K562 (cell line): ENCODE measurements at regions not wholly inside any gene's neighbourhood (a gene's known extent, or its start where the extent isn't known, plus 50 kb on each side); places are given as distances from the start of the nearest gene placed in this dataset.

ENCODE experiments used
- ATAC-seq: fragments of 200-7000 bp; cut with Tn5 transposase; 3 replicates; pipeline ENCODE4 v1.9.1; 2020; ENCODE audit warnings: moderate library complexity
- BruUV-seq: library from RNA; stranded (reverse); fragments of 400-500 nt; replicated peaks from 2 replicates; lab custom pipeline; 2021; lab: Mats Ljungman, UMichigan
- CTCF ChIA-PET: fragments of 300-600 bp; formaldehyde crosslinking; extraction: SDS; loops from one replicate; lab custom pipeline; 2021; ENCODE audit warnings: low intra/inter-chr PET ratio; lab: Yijun Ruan, JAX
- POLR2A ChIA-PET: fragments of 300-600, 350-650 bp; sonication (Branson Sonifier 250); formaldehyde crosslinking; extraction: SDS; loops from one replicate; lab custom pipeline; 2021; ENCODE audit warnings: antibody characterized with exemption, inconsistent platforms; lab: Yijun Ruan, JAX
- DNase-seq, 4 experiments: peaks; one replicate each; pipeline versions ENCODE4 v3.0.0 to v3.0.0-alpha.2; 2011 to 2018; ENCODE audit warnings: low spot score in 3 of 4, mixed read lengths in 3 of 4; ENCODE audit errors: extremely low read depth in 1 of 4
- FAIRE-seq: peaks from 2 replicates; lab custom pipeline; 2011; peaks lifted over from hg19 to GRCh38; lab: Jason Lieb, UNC
- H2AFZ ChIP-seq: 2 replicates; pipeline ENCODE4 v1.6.0; 2011; ENCODE audit warnings: low read depth, low read length, control low read depth, inconsistent platforms
- H3K27ac ChIP-seq: fragments of 200-600 bp; 3 replicates; pipeline ENCODE4 v1.8.0; 2011; ENCODE audit warnings: low read depth, mild to moderate bottlenecking, control low read depth, inconsistent platforms, low read length, moderate library complexity, mixed read lengths; ENCODE audit errors: extremely low read depth
- H3K27me3 ChIP-seq, 2 experiments: fragments of 300-600 bp in 1 of 2; 2 replicates in 1 of 2; 3 replicates in 1 of 2; pipeline versions ENCODE4 v1.6.0 to v1.8.0; 2011; ENCODE audit warnings: inconsistent platforms in 2 of 2, low read length in 2 of 2, mild to moderate bottlenecking in 1 of 2, mixed read lengths in 1 of 2, moderate library complexity in 1 of 2; ENCODE audit not compliant: control insufficient read depth in 2 of 2, insufficient read depth in 2 of 2
- H3K36me3 ChIP-seq: fragments of 300-600 bp; 3 replicates; pipeline ENCODE4 v1.8.0; 2011; ENCODE audit warnings: mild to moderate bottlenecking, low read length, inconsistent platforms; ENCODE audit not compliant: control insufficient read depth, insufficient read depth
- H3K4me1 ChIP-seq, 2 experiments: fragments of 200-600 bp in 1 of 2; replicated peaks in 1 of 2; 2 replicates in 1 of 2; 3 replicates in 1 of 2; pipeline versions ENCODE4 v1.5.1 to v1.8.0; 2011; ENCODE audit warnings: inconsistent platforms in 2 of 2, low read length in 2 of 2, mild to moderate bottlenecking in 1 of 2, mixed read lengths in 1 of 2, moderate library complexity in 1 of 2; ENCODE audit not compliant: control insufficient read depth in 2 of 2, insufficient read depth in 2 of 2
- H3K4me2 ChIP-seq: 2 replicates; pipeline ENCODE4 v1.6.1; 2011; ENCODE audit warnings: low read length, control low read depth, inconsistent platforms, mixed read lengths; ENCODE audit not compliant: insufficient read depth
- H3K4me3 ChIP-seq: fragments of 200-600 bp; sonication (generic), shearing (Covaris generic); 2 replicates; pipeline ENCODE4 v1.5.1; 2016; ENCODE audit warnings: control low read depth, inconsistent platforms
- H3K79me2 ChIP-seq: fragments of 200-600 bp; 3 replicates; pipeline ENCODE4 v1.8.0; 2011; ENCODE audit warnings: low read length, inconsistent platforms; ENCODE audit not compliant: control insufficient read depth, insufficient read depth
- H3K9ac ChIP-seq, 2 experiments: 2 replicates each; pipeline versions ENCODE4 v1.6.0 to v1.6.1; 2011; ENCODE audit warnings: low read depth in 2 of 2, low read length in 2 of 2, control low read depth in 1 of 2, inconsistent platforms in 1 of 2, mild to moderate bottlenecking in 1 of 2, mixed read lengths in 1 of 2; ENCODE audit not compliant: insufficient read depth in 1 of 2
- H3K9me1 ChIP-seq: one replicate; pipeline ENCODE4 v1.6.0; 2011; ENCODE audit warnings: inconsistent platforms, mild to moderate bottlenecking, low read length, moderate library complexity; ENCODE audit not compliant: control insufficient read depth, insufficient read depth
- H3K9me3 ChIP-seq: replicated peaks from 2 replicates; pipeline ENCODE4 v1.5.1; 2011; ENCODE audit warnings: low read depth, low read length, inconsistent platforms; ENCODE audit not compliant: control insufficient read depth, insufficient read depth
- H4K20me1 ChIP-seq: replicated peaks from 2 replicates; pipeline ENCODE4 v1.6.1; 2011; ENCODE audit warnings: low read length, inconsistent platforms, mixed read lengths; ENCODE audit not compliant: control insufficient read depth, insufficient read depth
- ARID3A ChIP-seq: IDR thresholded peaks from 2 replicates; pipeline ENCODE4 v1.6.1; 2012; ENCODE audit warnings: low read depth, low read length, improper control_type of control experiment, borderline replicate concordance
- ELK1 ChIP-seq: sonication (generic); formaldehyde crosslinking; IDR thresholded peaks from 2 replicates; pipeline ENCODE4 v1.8.1; 2022; ENCODE audit warnings: missing genetic modification reagents
- FOSL1 ChIP-seq: fragments of 200-800 bp; sonication (Bioruptor generic); conservative IDR thresholded peaks from 2 replicates; pipeline ENCODE4 v1.6.1; 2016; ENCODE audit warnings: missing genetic modification characterization, missing compliant biosample characterization
- GABPB2 ChIP-seq: fragments of 250-450 bp; sonication (Bioruptor Pico); conservative IDR thresholded peaks from 2 replicates; pipeline ENCODE4 v1.5.1; 2021; ENCODE audit warnings: mild to moderate bottlenecking
- HMBOX1 ChIP-seq: sonication (generic); IDR thresholded peaks from 2 replicates; pipeline ENCODE4 v1.6.1; 2016
- NFRKB ChIP-seq: fragments of 450-650 bp; IDR thresholded peaks from 2 replicates; pipeline ENCODE4 v1.6.1; 2016; ENCODE audit warnings: low read depth
- SIN3A ChIP-seq, 2 experiments: fragments of 150-350 bp in 1 of 2; IDR thresholded peaks; 2 replicates each; pipeline ENCODE4 v1.6.1; 2011 to 2016; ENCODE audit warnings: borderline replicate concordance in 2 of 2, low read depth in 2 of 2, low read length in 2 of 2, mild to moderate bottlenecking in 2 of 2, moderate library complexity in 2 of 2; ENCODE audit not compliant: control insufficient read depth in 1 of 2
- ZNF253 ChIP-seq: fragments of 250-450 bp; sonication (Bioruptor Pico); conservative IDR thresholded peaks from 2 replicates; pipeline ENCODE4 v1.6.1; 2021; ENCODE audit warnings: mild to moderate bottlenecking
- ZNF263 ChIP-seq: sonication (generic); formaldehyde crosslinking; IDR thresholded peaks from 2 replicates; pipeline ENCODE4 v1.8.0; 2022; ENCODE audit warnings: mild to moderate bottlenecking, missing genetic modification reagents, borderline replicate concordance
- ZNF449 ChIP-seq: fragments of 250-450 bp; sonication (Bioruptor Pico); IDR thresholded peaks from 2 replicates; pipeline ENCODE4 v1.8.0; 2022; ENCODE audit warnings: moderate library complexity, mild to moderate bottlenecking, inconsistent platforms
- WGBS: fragments of 100-300 bp; shearing (Covaris generic); methylation state at CpG from one replicate; pipeline ENCODE4 v1.1.6; 2016; ENCODE audit warnings: low coverage, mixed read lengths; ENCODE audit not compliant: insufficient coverage; ENCODE audit errors: missing lambda C conversion rate; 5-methylcytosine and 5-hydroxymethylcytosine counted together
- in situ Hi-C: fragments of 300-500 bp; cut with MboI; formaldehyde crosslinking; loops from 4 replicates; pipeline ENCODE4 v1.15.0; 2018; ENCODE audit warnings: inconsistent platforms, mixed read lengths
- intact Hi-C: fragments of 100-400 bp; cut with micrococcal nuclease; formaldehyde crosslinking; loops from 2 replicates; pipeline ENCODE4 v1.14.2; 2022

GRCh38 chr3:20692675-20693074 is 506.7 kb upstream of the SGO1 start:
- Histone ChIP-seq H4K20me1 (no peaks in the 10 kb centered on the region), H3K9me1 (no peaks in the 10 kb centered on the region), H3K4me2 (no peak overlapping the region), H3K9me3 (no peaks in the 10 kb centered on the region; the same call in 1 of the 2 replicates), H3K27ac (no peak overlapping the region), H3K27me3 (no peaks in the 10 kb centered on the region), H2AFZ (no peak overlapping the region), H3K9ac (no peak overlapping the region), H3K36me3 (no peaks in the 10 kb centered on the region), H3K4me1 (no peaks in the 10 kb centered on the region), H3K4me3 (no peak overlapping the region), H3K79me2 (no peaks in the 10 kb centered on the region)
- no peak for ATAC-seq
- TF ChIP-seq GABPB2 (CRISPR knock-in tag) (no peak), NFRKB (no peak), HMBOX1 (no peak), FOSL1 (tag) (no peak), ARID3A (no peak), SIN3A (IDR thresholded peaks at IDR 0.05; ENCODE audit: borderline replicate concordance in 2 of 2, control insufficient read depth in 1 of 2, low read depth in 2 of 2, low read length in 2 of 2) (no peak), ZNF449 (CRISPR knock-in tag) (no peak), ZNF253 (CRISPR knock-in tag) (no peak), ELK1 (no peak), ZNF263 (CRISPR knock-in tag) (no peak)
- no peak for DNase-seq
- WGBS = 11% methylated on average over 2 of the region's 2 CpGs
- in situ Hi-C loops (no loop called here), intact Hi-C loops (no loop called here)
- CTCF ChIA-PET = no interaction called here
- POLR2A ChIA-PET = no interaction called here
- no TSS peak for BruUV-seq
- no peak for FAIRE-seq
